B cell (primary cell): ENCODE measurements at regions not wholly inside any gene's neighbourhood (a gene's known extent, or its start where the extent isn't known, plus 50 kb on each side); places are given as distances from the start of the nearest gene placed in this dataset.

ENCODE experiments used
- ATAC-seq: fragments of 200-7000 bp; cut with Tn5 transposase; one replicate; pipeline ENCODE4 v1.10.0; 2021; ENCODE audit warnings: low read depth, mild to moderate bottlenecking, moderate number of reproducible peaks, moderate library complexity
- CTCF ChIA-PET: fragments of 350-600 bp; sonication (Branson Sonifier 250); formaldehyde crosslinking; loops from one replicate; lab custom pipeline; 2021; ENCODE audit warnings: antibody characterized with exemption, inconsistent platforms; lab: Charles Lee
- POLR2A ChIA-PET: fragments of 350-600 bp; sonication (Branson Sonifier 250); formaldehyde crosslinking; loops from one replicate; lab custom pipeline; 2021; ENCODE audit warnings: antibody characterized with exemption; lab: Charles Lee
- DNase-seq: peaks from one replicate; pipeline ENCODE4 v3.0.0; 2013
- H2AFZ ChIP-seq: 2 replicates; pipeline ENCODE4 v1.6.1; 2012; ENCODE audit warnings: mild to moderate bottlenecking, low read depth, low read length; ENCODE audit not compliant: insufficient read depth, poor library complexity, severe bottlenecking
- H3K27ac ChIP-seq, 2 donors: 1 replicate in 1 of 2; 2 replicates in 1 of 2; pipeline ENCODE4 v1.5.1; 2012 to 2013; ENCODE audit warnings: low read length in 2 of 2, mild to moderate bottlenecking in 2 of 2, moderate library complexity in 1 of 2
- H3K27me3 ChIP-seq, 4 experiments: fragments of 200-600 bp in 1 of 4; sonication (generic) in 1 of 4; replicated peaks in 1 of 4; 1 replicate in 2 of 4; 2 replicates in 2 of 4; pipeline versions ENCODE4 v1.6.1 to v1.7.0; 2013 to 2016; ENCODE audit warnings: low read length in 3 of 4, mild to moderate bottlenecking in 2 of 4, mixed read lengths in 1 of 4, moderate library complexity in 1 of 4; ENCODE audit not compliant: insufficient read depth in 4 of 4, control insufficient read depth in 3 of 4; ENCODE audit errors: control extremely low read depth in 1 of 4
- H3K36me3 ChIP-seq, 2 experiments: replicated peaks in 1 of 2; 1 replicate in 1 of 2; 2 replicates in 1 of 2; pipeline versions ENCODE4 v1.6.1 to v1.7.1; 2013; ENCODE audit warnings: low read length in 1 of 2; ENCODE audit not compliant: insufficient read depth in 2 of 2, control insufficient read depth in 1 of 2; ENCODE audit errors: control extremely low read depth in 1 of 2, extremely low read depth in 1 of 2
- H3K4me1 ChIP-seq, 2 donors: fragments of 200-600 bp in 1 of 2; sonication (generic) in 1 of 2; 1 replicate in 1 of 2; 2 replicates in 1 of 2; pipeline versions ENCODE4 v1.5.1 to v1.6.1; 2013 to 2017; ENCODE audit warnings: low read length in 2 of 2; ENCODE audit not compliant: control insufficient read depth in 2 of 2, insufficient read depth in 2 of 2
- H3K4me2 ChIP-seq: replicated peaks from 2 replicates; pipeline ENCODE3; 2012; ENCODE audit warnings: mild to moderate bottlenecking, low read depth, low read length; ENCODE audit not compliant: poor library complexity, severe bottlenecking
- H3K4me3 ChIP-seq, 5 experiments: fragments of 200-600 bp in 1 of 5; sonication (generic) in 1 of 5; 1 replicate in 3 of 5; 2 replicates in 2 of 5; pipeline versions ENCODE4 v1.5.1 to v1.7.0; 2011 to 2016; ENCODE audit warnings: low read length in 4 of 5, mild to moderate bottlenecking in 4 of 5, low read depth in 2 of 5, control low read depth in 1 of 5, moderate library complexity in 1 of 5; ENCODE audit not compliant: insufficient read depth in 1 of 5; ENCODE audit errors: control extremely low read depth in 1 of 5, extremely low read depth in 1 of 5
- H3K79me2 ChIP-seq: fragments of 200-600 bp; sonication (generic); one replicate; pipeline ENCODE4 v1.6.0; 2016; ENCODE audit warnings: low read length; ENCODE audit not compliant: control insufficient read depth, insufficient read depth
- H3K9ac ChIP-seq: fragments of 200-600 bp; sonication (generic); 2 replicates; pipeline ENCODE4 v1.6.1; 2017; ENCODE audit warnings: mild to moderate bottlenecking, low read length, moderate library complexity
- H3K9me3 ChIP-seq, 3 donors: one replicate each; pipeline versions ENCODE4 v1.6.1 to v1.7.1; 2013; ENCODE audit warnings: low read length in 2 of 3; ENCODE audit not compliant: control insufficient read depth in 2 of 3, insufficient read depth in 1 of 3; ENCODE audit errors: control extremely low read depth in 1 of 3
- H4K20me1 ChIP-seq: 2 replicates; pipeline ENCODE4 v1.6.0; 2012; ENCODE audit warnings: mild to moderate bottlenecking, low read length; ENCODE audit not compliant: insufficient read depth, control insufficient read depth, poor library complexity, severe bottlenecking
- H3K27ac Mint-ChIP-seq: one replicate; pipeline ENCODE4 v1.8.0; 2021; ENCODE audit warnings: mixed read lengths
- H3K27me3 Mint-ChIP-seq: one replicate; pipeline ENCODE4 v1.8.0; 2021; ENCODE audit warnings: mixed read lengths
- H3K4me1 Mint-ChIP-seq: one replicate; pipeline ENCODE4 v1.8.0; 2021; ENCODE audit warnings: mixed read lengths
- H3K4me3 Mint-ChIP-seq: one replicate; pipeline ENCODE4 v1.8.0; 2021; ENCODE audit warnings: mixed read lengths
- H3K9me3 Mint-ChIP-seq: one replicate; pipeline ENCODE4 v1.8.0; 2022; ENCODE audit warnings: mixed read lengths; ENCODE audit not compliant: insufficient read depth
- CTCF ChIP-seq: fragments of 200-600 bp; IDR thresholded peaks from one replicate; pipeline ENCODE4 v1.8.0; 2022; ENCODE audit warnings: antibody characterized with exemption, mild to moderate bottlenecking
- EZH2 ChIP-seq: IDR thresholded peaks from 2 replicates; pipeline ENCODE4 v1.6.1; 2012; ENCODE audit warnings: borderline replicate concordance, low read depth, mild to moderate bottlenecking, moderate library complexity, low read length; ENCODE audit not compliant: insufficient read depth, poor library complexity, severe bottlenecking
- WGBS: methylation state at CpG from one replicate; pipeline ENCODE4 v1.1.5; 2013; ENCODE audit warnings: missing lambda C conversion rate; ENCODE audit not compliant: insufficient coverage; 5-methylcytosine and 5-hydroxymethylcytosine counted together
- intact Hi-C: fragments of 100-400 bp; cut with micrococcal nuclease; formaldehyde crosslinking; loops from one replicate; pipeline ENCODE4 v1.10.0; 2022

GRCh38 chr15:60183366-60183765 lies 179.3 kb downstream of the FOXB1 start:
- H3K4me2 ChIP-seq = no peak overlapping the region
- no peaks in the 10 kb centered on the region for H3K27me3 ChIP-seq
- Mint-ChIP-seq H3K4me1 (no peaks in the 10 kb centered on the region), H3K4me3 (no peak overlapping the region), H3K9me3 (no peaks in the 10 kb centered on the region), H3K27me3 (peaks cover 33% of the 10 kb centered on the region), H3K27ac (no peak overlapping the region)
- H3K9me3 ChIP-seq = no peaks in the 10 kb centered on the region
- intact Hi-C loops = no loop called here
- 79% methylated on average over 5 of the region's 6 CpGs for WGBS
- ATAC-seq (no peak), DNase-seq (no peak)
- POLR2A ChIA-PET = no interaction called here
- TF ChIP-seq CTCF = no peak
- no peak for TF ChIP-seq EZH2
- H3K9ac ChIP-seq = no peak overlapping the region
- H2AFZ ChIP-seq = no peak overlapping the region
- H3K79me2 ChIP-seq = no peaks in the 10 kb centered on the region
- H3K4me1 ChIP-seq = no peaks in the 10 kb centered on the region
- no peaks in the 10 kb centered on the region for H4K20me1 ChIP-seq
- H3K27ac ChIP-seq = no peak overlapping the region
- no peak overlapping the region for H3K4me3 ChIP-seq
- no peaks in the 10 kb centered on the region for H3K36me3 ChIP-seq
- CTCF ChIA-PET = interaction anchor here (6.4 kb wide), 1 partner anchor 492 kb away, joined by 92 read pairs; the partner anchor contains the start of gene BNIP2

DNA sequence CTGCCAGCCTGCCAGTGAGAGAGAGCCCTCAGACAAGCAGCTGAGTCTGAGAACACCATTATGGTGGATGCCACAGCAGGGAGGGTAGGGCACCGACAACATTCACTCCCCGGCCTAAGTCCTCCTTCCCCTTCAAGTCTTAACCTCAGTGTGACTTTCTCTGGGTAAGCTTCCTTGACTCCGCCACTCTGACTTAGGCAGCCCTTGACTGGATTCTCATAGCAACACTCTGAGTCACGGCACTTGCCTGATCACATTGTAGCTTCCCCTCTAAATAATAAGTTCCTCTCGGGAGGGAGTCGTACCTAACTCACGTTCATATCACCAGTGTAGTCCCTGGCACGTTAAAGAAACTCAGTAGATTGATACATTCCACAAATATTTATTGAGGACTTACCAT lies 180.5 kb downstream of the FOXB1 start:
- H3K27me3 Mint-ChIP-seq = peaks cover 41% of the 10 kb centered on the region
- H3K79me2 ChIP-seq = no peaks in the 10 kb centered on the region
- ChIA-PET POLR2A (no interaction called here), CTCF (no interaction called here)
- H3K4me1 Mint-ChIP-seq = no peaks in the 10 kb centered on the region
- no peaks in the 10 kb centered on the region for H3K36me3 ChIP-seq
- H3K4me3 ChIP-seq = no peak overlapping the region
- H3K9me3 Mint-ChIP-seq = no peaks in the 10 kb centered on the region
- no peaks in the 10 kb centered on the region for H3K4me1 ChIP-seq
- TF ChIP-seq CTCF (no peak), EZH2 (no peak)
- no peak overlapping the region for H2AFZ ChIP-seq
- H3K9ac ChIP-seq = no peak overlapping the region
- H3K9me3 ChIP-seq = no peaks in the 10 kb centered on the region
- ATAC-seq (no peak), DNase-seq (no peak)
- H3K4me2 ChIP-seq = no peak overlapping the region
- no peaks in the 10 kb centered on the region for H3K27me3 ChIP-seq
- H3K4me3 Mint-ChIP-seq = no peak overlapping the region
- no peaks in the 10 kb centered on the region for H4K20me1 ChIP-seq
- 99% methylated on average over 7 of the region's 8 CpGs for WGBS
- no peak overlapping the region for H3K27ac ChIP-seq
- intact Hi-C loops = no loop called here
- H3K27ac Mint-ChIP-seq = no peak overlapping the region
